Activated gamma-delta T cell (primary cell): ENCODE measurements at regions not wholly inside any gene's neighbourhood (a gene's known extent, or its start where the extent isn't known, plus 50 kb on each side); places are given as distances from the start of the nearest gene placed in this dataset.
A peak's percentile ranks its signal among the peaks of the same experiment; 100 is the strongest.
"Not testable (repeated sequence)": the region's sequence is repeated elsewhere in the genome, so short reads cannot be mapped to it uniquely, and the experiment has no call there.

Experiments used
- DNase-seq: peaks from one replicate; lab custom pipeline; 2025; lab: John Stamatoyannopoulos, UW

DNA sequence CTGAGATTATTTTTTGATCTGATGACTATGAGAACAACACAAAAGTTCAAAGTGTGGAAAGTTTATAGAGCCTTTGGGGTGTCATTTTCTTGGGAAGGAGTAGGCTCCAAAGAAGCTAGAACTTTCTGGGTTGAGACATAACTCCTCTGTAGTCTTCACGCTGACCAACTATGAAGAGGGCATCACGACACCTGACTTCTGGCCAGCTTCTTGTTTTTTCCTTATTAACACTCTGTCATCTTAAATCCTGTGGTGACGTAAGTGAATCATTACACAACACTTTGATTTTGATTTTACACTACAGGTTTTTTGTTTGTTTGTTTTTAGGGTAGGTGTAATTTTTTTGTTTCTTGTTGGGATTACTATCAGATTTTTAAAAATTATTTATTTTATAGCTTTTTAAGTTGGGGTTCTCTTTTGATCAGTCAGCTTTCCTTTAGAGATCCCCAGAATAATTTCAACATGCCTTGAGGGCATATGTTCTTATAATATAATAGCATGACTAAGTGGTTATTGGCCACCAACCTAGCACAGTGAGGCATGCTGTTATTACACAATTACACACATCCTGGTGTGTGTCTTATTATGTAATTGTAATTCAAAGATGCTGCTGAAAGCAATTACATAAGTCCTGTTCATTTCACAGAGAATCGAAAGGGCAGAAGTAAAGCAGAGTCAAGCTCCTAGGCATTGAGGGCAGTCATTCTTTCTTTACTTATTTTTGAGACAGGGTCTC, 281.6 kb upstream of the NOTCH2NLA start:
- DNase-seq, result not testable (repeated sequence)

GRCh38 chr1:146504121-146504520, 275.3 kb upstream of the NOTCH2NLA start:
- DNase-seq, result not testable (repeated sequence)

DNA sequence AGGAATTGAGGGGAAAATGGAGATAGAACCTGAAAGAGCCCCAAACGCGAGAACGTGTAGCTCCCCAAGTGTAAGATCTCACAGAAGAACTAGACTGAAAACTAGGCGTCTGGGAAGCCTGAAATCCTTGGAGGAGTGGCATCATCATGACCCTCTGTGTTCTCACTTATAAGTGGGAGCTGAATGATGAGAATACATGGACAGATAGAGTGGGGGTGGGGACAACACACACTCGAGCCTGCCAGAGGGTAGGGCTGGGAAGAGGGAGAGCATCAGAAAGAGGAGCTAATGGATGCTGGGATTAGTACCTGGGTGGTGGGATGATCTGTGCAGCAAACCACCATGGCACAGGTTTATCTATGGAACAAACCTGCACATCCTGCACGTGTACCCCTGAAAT, 258.7 kb upstream of the NOTCH2NLA start:
- DNase-seq, result not testable (repeated sequence)

- DNase-seq, result not testable (repeated sequence)
These were observed 258.3 kb upstream of the NOTCH2NLA start for GRCh38 chr1:146487155-146487554.

GRCh38 chr1:146486300-146487014, 257.6 kb upstream of the NOTCH2NLA start:
- not testable (repeated sequence) for DNase-seq

GRCh38 chr1:146484195-146484594, 255.4 kb upstream of the NOTCH2NLA start:
- DNase-seq, result not testable (repeated sequence)

DNA sequence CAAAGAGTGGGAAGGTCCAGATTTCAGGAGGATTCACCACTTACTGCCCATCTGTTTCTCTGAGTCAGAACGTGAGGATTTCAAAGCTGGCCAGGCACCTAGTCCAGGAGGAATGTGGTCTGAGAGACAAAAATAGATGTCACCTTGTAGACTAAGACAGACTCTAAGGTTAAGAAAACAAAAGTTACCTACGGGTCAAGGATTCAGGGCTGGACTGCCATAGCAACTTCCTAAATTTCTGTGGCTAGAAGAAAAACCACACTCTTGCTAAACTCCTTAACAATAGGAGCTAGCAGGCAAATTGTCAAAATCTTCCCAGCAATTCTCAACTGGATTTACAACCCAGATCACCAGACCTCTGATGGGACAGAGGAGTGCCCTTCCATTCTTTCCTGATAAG, 250.4 kb upstream of the NOTCH2NLA start:
- not testable (repeated sequence) for DNase-seq

DNA sequence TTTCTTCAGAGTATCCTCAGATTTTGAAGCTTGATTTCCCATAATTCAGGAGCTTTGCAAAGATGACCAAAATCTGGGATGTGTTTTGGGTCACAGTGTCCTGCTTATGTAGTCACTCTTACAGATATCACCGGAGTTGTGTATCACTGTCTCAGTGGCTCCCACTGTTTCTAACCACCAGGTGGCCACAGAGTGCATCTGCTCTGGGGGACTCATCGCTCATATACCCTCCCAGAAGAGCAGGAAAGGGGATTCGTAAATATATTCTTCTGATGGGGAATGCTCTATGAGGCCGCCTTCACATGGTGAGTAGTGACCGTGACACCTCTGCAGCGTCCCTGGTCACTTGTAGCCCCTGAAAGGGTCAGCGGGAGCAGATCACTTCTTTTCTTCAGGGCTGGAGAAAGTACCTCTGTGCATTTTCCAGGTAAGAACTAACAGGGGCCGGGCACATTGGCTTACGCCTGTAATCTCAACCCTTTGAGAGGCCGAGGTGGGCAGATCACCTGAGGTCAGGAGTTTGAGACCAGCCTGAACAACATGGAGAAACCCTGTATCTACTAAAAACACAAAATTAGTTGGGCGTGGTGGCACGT, 249.4 kb upstream of the NOTCH2NLA start:
- DNase-seq, result not testable (repeated sequence)

- DNase-seq, result not testable (repeated sequence)
These were observed 246.3 kb upstream of the NOTCH2NLA start for GRCh38 chr1:146475086-146475485.

DNA sequence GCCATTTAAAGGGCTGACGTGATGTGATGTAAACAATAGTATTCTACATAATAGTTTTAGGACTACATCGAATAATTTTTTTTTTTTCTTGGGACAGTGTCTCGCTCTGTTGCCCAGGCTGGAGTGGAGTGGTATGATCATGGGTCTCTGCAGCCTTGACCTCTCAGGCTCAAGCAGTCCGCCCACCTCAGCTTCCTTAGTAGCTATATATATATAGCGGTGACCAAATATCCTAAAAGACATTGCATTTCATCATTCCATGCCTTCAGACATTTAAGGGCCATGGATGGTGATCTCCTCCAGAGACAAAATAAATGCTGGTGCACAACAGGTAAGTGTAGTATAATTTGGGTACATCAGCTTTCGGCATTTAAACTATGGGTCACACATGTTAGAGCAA, 245.4 kb upstream of the NOTCH2NLA start:
- not testable (repeated sequence) for DNase-seq

DNA sequence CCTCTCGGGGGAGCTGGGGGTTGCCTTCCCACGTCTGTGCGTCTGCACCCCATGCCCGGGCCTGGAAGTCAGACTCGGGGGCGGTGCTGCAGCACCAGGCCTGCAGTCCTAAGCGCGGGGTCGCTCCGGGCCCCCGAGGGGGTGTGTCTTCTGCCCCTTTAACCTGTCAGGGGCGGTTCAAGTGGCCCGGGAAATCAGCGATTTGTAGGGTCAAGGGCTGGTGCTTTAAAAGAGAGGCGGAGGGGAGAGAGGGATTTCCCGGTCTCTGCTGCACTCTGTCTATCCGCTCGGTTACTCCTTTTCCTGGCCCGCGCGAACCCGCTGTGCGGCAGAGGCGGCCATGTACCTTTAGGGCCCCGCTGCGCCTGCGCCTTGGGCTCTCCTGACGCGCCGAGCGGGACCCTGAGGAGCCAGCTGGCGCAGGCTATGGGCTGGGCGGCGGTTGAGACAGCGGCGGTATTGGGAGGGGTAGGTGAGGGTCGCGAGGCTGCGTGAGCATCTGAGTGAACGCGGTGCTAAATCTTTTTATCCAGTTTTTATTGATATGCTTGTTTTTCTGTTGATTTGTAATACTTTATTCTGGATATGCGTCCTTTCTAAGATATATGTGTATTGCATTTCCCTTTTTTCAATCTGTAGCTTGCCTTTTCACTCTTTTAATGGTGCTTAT, 243.5 kb upstream of the NOTCH2NLA start:
- DNase-seq, result peak; percentile 52

DNA sequence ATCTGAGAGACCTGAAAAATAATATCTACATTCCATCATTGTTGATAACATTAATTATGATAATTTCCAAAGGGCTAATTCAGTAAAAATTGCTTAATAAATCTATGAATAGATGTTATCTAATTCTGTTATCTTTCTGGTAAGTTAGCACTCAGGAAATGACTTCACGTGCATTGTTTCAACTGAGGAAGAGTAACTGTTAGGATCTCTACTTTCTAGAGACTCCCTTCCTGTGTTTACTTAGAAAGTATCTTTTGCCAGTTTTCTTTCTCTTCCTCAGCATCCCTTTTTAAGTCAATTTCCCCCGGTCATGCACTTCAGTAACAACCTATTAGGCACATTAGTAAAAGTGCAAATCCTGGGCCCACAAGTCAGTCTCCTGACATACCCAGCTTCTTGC, 231.1 kb upstream of the NOTCH2NLA start:
- not testable (repeated sequence) for DNase-seq

DNA sequence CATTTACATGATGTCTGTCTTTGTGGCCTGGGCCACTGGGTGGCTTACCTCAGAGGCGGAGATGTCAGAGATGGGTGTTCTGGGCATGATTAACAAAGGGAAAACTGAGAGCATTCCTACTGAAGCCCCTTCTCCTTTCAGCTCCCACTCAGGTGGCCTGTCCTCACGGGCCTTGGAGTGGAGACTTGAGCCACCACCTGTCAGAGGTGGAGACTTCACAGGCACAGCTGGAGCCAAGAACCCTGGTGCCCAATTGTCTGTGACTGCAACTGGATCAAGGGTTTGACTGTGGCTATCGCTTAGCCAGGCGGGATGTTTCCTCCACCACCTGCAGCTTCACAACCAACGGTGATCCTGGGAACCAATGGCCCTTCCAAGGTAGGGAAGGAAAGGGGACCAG, 230.5 kb upstream of the NOTCH2NLA start:
- not testable (repeated sequence) for DNase-seq

DNA sequence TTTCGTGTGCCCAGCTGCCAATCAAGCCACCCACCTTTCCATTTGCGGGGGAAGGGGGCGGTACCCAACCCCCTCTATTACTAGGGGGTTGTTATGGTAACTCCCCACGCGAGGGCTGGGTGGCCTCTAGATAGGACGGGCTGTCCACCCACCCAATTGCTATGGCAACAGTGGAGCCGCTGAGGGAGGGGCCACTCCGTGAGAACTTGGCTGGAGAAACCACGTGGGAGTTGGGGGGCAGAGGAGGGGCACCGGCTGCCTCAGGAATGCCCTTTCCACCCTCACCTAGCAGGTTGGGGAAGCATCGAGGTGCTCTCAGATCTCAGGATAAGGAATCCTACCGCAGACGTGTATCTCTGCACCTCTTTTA, 220.0 kb upstream of the NOTCH2NLA start:
- not testable (repeated sequence) for DNase-seq

- DNase-seq, result not testable (repeated sequence)
These were observed 219.5 kb upstream of the NOTCH2NLA start for GRCh38 chr1:146448212-146448876.

DNA sequence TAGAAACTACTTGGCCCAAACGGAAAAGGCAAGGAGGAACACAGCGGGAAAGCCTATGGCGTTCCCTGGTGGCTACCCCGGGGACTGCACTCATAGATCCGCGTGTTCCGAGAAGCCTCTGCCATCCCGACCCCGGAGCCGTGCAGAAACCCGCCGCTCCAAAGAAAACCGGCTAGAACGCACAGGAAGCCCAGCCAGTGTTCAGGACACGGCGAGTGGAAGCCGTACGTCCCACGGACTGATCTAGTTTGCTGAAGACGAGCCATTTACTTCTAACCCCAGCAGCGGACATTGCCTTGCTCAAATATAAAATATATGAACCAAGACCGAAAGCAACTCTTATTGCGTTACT, 215.0 kb upstream of the NOTCH2NLA start:
- DNase-seq, result not testable (repeated sequence)

GRCh38 chr1:146443088-146443870, 214.5 kb upstream of the NOTCH2NLA start:
- not testable (repeated sequence) for DNase-seq

- DNase-seq, result not testable (repeated sequence)
These were observed 209.7 kb upstream of the NOTCH2NLA start for GRCh38 chr1:146438543-146438942.

DNA sequence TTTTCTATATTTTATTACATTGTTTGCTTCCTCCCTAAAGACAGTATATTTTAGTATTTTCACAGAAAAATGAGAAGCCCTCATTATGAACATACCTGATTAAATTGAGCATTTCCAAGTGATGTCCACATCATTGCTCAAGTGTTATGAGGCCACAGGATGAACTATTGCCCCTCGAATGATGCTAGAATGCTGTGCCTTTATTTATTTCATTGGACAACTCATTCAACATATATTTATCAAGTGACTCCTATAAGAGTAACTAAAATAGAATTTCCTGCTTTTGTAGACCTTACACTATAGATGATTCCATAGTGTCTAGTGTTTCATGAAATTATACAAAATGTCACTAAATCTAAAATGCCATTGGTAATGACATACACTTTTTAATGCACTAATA, 187.8 kb upstream of the NOTCH2NLA start:
- DNase-seq, result not testable (repeated sequence)

DNA sequence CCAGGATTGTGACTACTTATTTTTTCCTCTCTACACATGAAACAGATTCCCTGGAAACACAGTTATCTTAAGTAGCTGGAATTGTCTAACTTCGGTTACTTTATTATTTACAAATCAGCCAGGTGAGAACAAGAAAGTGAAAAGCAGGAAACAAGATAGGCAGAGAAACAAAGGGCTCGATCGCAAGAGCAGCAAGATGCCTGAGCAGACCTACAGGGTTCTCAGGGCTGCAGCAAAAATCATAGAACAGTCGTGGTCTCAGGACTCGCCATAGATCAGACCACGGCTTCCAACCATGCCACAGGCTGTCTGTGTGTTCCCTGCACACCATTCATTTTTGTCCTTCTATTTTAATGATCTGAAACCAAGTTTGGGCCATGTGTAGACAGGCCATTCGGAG, 186.2 kb upstream of the NOTCH2NLA start:
- not testable (repeated sequence) for DNase-seq

DNA sequence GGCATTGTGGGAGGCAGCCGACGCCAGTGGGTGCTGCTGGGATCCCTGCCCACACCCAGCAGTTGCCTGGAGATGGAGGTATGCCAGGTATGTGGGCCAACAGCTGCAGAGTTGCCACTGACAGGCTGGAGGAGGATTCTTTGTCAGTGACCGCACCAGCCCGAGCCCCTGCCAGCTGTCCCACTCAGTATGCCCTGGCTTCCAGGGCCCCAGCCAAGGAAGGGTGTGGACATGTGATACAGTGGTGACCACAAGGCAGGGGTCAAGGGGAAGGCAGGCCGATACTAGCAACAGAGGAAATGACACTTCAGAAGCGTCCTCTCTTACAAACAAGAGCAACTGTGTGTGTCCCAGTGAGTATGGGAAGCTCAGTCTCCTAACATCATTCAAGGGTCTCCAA, 185.1 kb upstream of the NOTCH2NLA start:
- not testable (repeated sequence) for DNase-seq
